GM18505 (cell line): ENCODE measurements at regions not wholly inside any gene's neighbourhood (a gene's known extent, or its start where the extent isn't known, plus 50 kb on each side); places are given as distances from the start of the nearest gene placed in this dataset.
"Not testable (repeated sequence)": the region's sequence is repeated elsewhere in the genome, so short reads cannot be mapped to it uniquely, and the experiment has no call there.

ENCODE experiments used
- ATAC-seq: cut with Tn5 transposase; IDR thresholded peaks from one replicate; pipeline ENCODE4 v1.9.1; 2021; ENCODE audit not compliant: unreplicated experiment
- POLR2A ChIP-seq: IDR thresholded peaks from 4 replicates; pipeline ENCODE4 v1.6.1; 2011; ENCODE audit warnings: borderline replicate concordance; ENCODE audit not compliant: insufficient read depth, insufficient read length; ENCODE audit errors: extremely low read depth

DNA sequence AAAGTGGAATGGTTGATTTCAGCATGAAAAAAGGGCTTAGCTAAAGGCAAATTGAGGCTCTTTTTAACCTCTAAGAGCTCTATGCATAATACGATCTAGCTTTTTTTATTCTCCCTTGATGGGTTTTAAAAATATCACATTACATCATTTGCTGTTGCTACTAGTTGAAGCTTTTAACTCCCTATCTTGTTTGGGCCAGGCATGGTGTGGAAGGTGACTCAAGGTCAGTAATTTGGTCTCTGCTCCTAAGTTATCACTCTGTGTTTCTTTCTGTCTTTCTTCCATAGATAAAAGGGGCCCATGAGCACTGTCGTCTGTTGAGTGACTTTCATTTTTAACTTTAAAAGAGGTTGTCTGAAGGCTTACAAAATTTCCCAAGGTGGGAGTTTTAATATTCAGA, 58.1 kb upstream of the GOT2 start:
- ATAC-seq, result no peak
- TF ChIP-seq POLR2A, result no peak

DNA sequence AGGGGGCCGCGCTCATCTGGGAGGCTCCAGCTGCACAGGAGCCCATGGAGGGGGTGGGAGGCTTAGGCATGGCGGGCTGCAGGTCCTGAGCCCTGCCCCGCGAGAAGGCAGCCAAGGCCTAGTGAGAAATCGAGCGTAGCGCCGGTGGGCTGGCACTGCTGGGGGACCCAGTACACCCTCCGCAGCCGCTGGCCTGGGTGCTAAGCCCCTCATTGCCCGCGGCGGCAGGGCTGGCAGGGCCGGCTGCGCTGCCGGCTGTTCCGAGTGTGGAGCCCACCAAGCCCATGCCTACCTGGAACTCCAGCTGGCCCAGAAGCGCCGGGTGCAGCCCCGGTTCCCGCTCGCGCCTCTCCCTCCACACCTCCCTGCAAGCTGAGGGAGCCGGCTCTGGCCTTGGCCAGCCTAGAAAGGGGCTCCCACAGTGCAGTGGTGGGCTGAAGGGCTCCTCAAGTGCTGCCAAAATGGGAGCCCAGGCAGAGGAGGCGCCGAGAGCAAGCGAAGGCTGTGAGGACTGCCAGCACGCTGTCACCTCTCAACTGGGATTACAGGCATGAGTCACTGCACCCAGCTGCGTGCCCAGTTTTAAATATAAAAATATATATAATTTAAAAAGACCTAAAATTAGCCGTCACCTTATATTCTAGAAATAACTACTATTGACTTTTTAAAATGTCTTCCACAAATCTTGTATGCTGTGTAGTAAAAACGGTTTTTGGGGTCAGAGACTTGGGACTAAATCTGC, 56.9 kb upstream of the GOT2 start:
- not testable (repeated sequence) for ATAC-seq

- ATAC-seq, result no peak
- no peak for TF ChIP-seq POLR2A
Observed at GRCh38 chr16:58789351-58789750, 55.2 kb upstream of the GOT2 start.
